HEK293T (cell line): ENCODE measurements at regions not wholly inside any gene's neighbourhood (a gene's known extent, or its start where the extent isn't known, plus 50 kb on each side); places are given as distances from the start of the nearest gene placed in this dataset.

Experiments
- CTCF ChIA-PET: fragments of 350-600 bp; formaldehyde crosslinking; extraction: SDS; loops from one replicate; lab custom pipeline; 2021; ENCODE audit warnings: antibody characterized with exemption, inconsistent platforms; lab: Yijun Ruan, JAX
- POLR2A ChIA-PET: fragments of 350-600 bp; formaldehyde crosslinking; extraction: SDS; loops from one replicate; lab custom pipeline; 2020; ENCODE audit warnings: antibody characterized with exemption, inconsistent platforms; lab: Yijun Ruan, JAX
- DNase-seq: peaks from one replicate; pipeline ENCODE4 v3.0.0; 2012; ENCODE audit warnings: mixed read lengths; ENCODE audit errors: extremely low spot score
- ARNT ChIP-seq: fragments of 450-650 bp; IDR thresholded peaks from 2 replicates; pipeline ENCODE4 v1.6.1; 2017; ENCODE audit warnings: mild to moderate bottlenecking
- BHLHE40 ChIP-seq: fragments of 450-650 bp; IDR thresholded peaks from 2 replicates; pipeline ENCODE4 v1.6.1; 2016; ENCODE audit warnings: mild to moderate bottlenecking, moderate library complexity, borderline replicate concordance
- CTBP1 ChIP-seq: fragments of 450-650 bp; IDR thresholded peaks from 2 replicates; pipeline ENCODE4 v1.6.1; 2016; ENCODE audit warnings: borderline replicate concordance
- ELF4 ChIP-seq: fragments of 450-650 bp; IDR thresholded peaks from 2 replicates; pipeline ENCODE4 v1.6.1; 2017; ENCODE audit warnings: antibody characterized with exemption
- FOXA1 ChIP-seq: fragments of 450-650 bp; IDR thresholded peaks from 2 replicates; pipeline ENCODE4 v1.6.1; 2016; ENCODE audit warnings: mild to moderate bottlenecking
- FOXK2 ChIP-seq: fragments of 450-650 bp; IDR thresholded peaks from 2 replicates; pipeline ENCODE4 v1.6.1; 2016; ENCODE audit warnings: mild to moderate bottlenecking
- FOXM1 ChIP-seq: fragments of 450-650 bp; IDR thresholded peaks from 2 replicates; pipeline ENCODE4 v1.6.1; 2017; ENCODE audit warnings: mild to moderate bottlenecking, borderline replicate concordance
- HDGF ChIP-seq: fragments of 450-650 bp; IDR thresholded peaks from 2 replicates; pipeline ENCODE4 v1.6.1; 2017; ENCODE audit warnings: antibody characterized with exemption, borderline replicate concordance
- L3MBTL2 ChIP-seq: fragments of 450-650 bp; conservative IDR thresholded peaks from 2 replicates; pipeline ENCODE4 v1.6.1; 2016; ENCODE audit warnings: mild to moderate bottlenecking
- LEF1 ChIP-seq: fragments of 450-650 bp; IDR thresholded peaks from 2 replicates; pipeline ENCODE4 v1.6.1; 2017; ENCODE audit warnings: mild to moderate bottlenecking, borderline replicate concordance
- NFRKB ChIP-seq: fragments of 450-650 bp; IDR thresholded peaks from 2 replicates; pipeline ENCODE4 v1.6.1; 2016; ENCODE audit warnings: mild to moderate bottlenecking, moderate library complexity
- PKNOX1 ChIP-seq: fragments of 450-650 bp; IDR thresholded peaks from 2 replicates; pipeline ENCODE4 v1.6.1; 2016
- SP1 ChIP-seq: fragments of 450-650 bp; IDR thresholded peaks from 2 replicates; pipeline ENCODE4 v1.6.1; 2017
- SUZ12 ChIP-seq: fragments of 450-650 bp; IDR thresholded peaks from 2 replicates; pipeline ENCODE4 v1.6.1; 2016; ENCODE audit warnings: mild to moderate bottlenecking
- TARDBP ChIP-seq: fragments of 450-650 bp; IDR thresholded peaks from 2 replicates; pipeline ENCODE4 v1.6.1; 2016
- ZNF384 ChIP-seq: fragments of 450-650 bp; IDR thresholded peaks from 2 replicates; pipeline ENCODE4 v1.6.1; 2016

- CTCF ChIA-PET, result no interaction called here
- no peak for TF ChIP-seq BHLHE40
- no peak for TF ChIP-seq NFRKB
- no peak for TF ChIP-seq ARNT
- TF ChIP-seq FOXK2, result no peak
- TF ChIP-seq L3MBTL2, result no peak
- no peak for TF ChIP-seq FOXA1
- no peak for TF ChIP-seq ELF4
- no peak for TF ChIP-seq FOXM1
- TF ChIP-seq HDGF, result no peak
- no peak for TF ChIP-seq SUZ12
- no peak for TF ChIP-seq CTBP1
- TF ChIP-seq TARDBP, result no peak
- no peak for TF ChIP-seq PKNOX1
- no peak for TF ChIP-seq SP1
- no peak for TF ChIP-seq LEF1
- no peak for TF ChIP-seq ZNF384
Measured at GRCh38 chr12:88931598-88931997, 351.3 kb upstream of the KITLG start.

GRCh38 chr12:88925454-88925853 is 345.2 kb upstream of the KITLG start:
- CTCF ChIA-PET, result no interaction called here
- POLR2A ChIA-PET, result no interaction called here
- no peak for DNase-seq
- TF ChIP-seq PKNOX1, result no peak

More at GRCh38 chr12:88931598-88931997, 351.3 kb upstream of the KITLG start:
- POLR2A ChIA-PET, result no interaction called here
- DNase-seq, result no peak

GRCh38 chr12:88924162-88924561 is 343.9 kb upstream of the KITLG start:
- CTCF ChIA-PET, result no interaction called here
- DNase-seq, result no peak
- POLR2A ChIA-PET, result no interaction called here
- no peak for TF ChIP-seq PKNOX1
- no peak for TF ChIP-seq FOXM1
- no peak for TF ChIP-seq SUZ12
- TF ChIP-seq ELF4, result no peak
- no peak for TF ChIP-seq TARDBP
- TF ChIP-seq FOXA1, result no peak
- no peak for TF ChIP-seq LEF1
- no peak for TF ChIP-seq FOXK2
- no peak for TF ChIP-seq BHLHE40
- TF ChIP-seq ZNF384, result no peak
- TF ChIP-seq NFRKB, result no peak
- no peak for TF ChIP-seq HDGF
- no peak for TF ChIP-seq SP1
- no peak for TF ChIP-seq CTBP1
- no peak for TF ChIP-seq ARNT
- no peak for TF ChIP-seq L3MBTL2

- TF ChIP-seq FOXA1 (no peak), ARNT (no peak), BHLHE40 (no peak), ZNF384 (no peak), CTBP1 (no peak), FOXK2 (no peak), HDGF (no peak), PKNOX1 (no peak), SP1 (no peak)
- ChIA-PET CTCF (no interaction called here), POLR2A (no interaction called here)
- DNase-seq, result no peak
Measured at GRCh38 chr12:88923631-88924030, 343.4 kb upstream of the KITLG start.

GRCh38 chr12:88922816-88923215 is 342.5 kb upstream of the KITLG start:
- no peak for DNase-seq
- CTCF ChIA-PET, result interaction anchor here (0.6 kb wide), 1 partner anchor 207 kb away, joined by 4 read pairs; no protein-coding TSS in a partner anchor
- POLR2A ChIA-PET, result no interaction called here
- TF ChIP-seq FOXM1 (no peak), SUZ12 (no peak), TARDBP (no peak), ZNF384 (no peak), ELF4 (no peak), ARNT (no peak), PKNOX1 (no peak), FOXA1 (no peak), CTBP1 (no peak), FOXK2 (no peak), HDGF (no peak), LEF1 (no peak), NFRKB (no peak), SP1 (no peak)
